Activated B cell treated with CpG ODN at 0.5 μM for 24 hours (primary cell): ENCODE measurements at regions not wholly inside any gene's neighbourhood (a gene's known extent, or its start where the extent isn't known, plus 50 kb on each side); places are given as distances from the start of the nearest gene placed in this dataset.

Experiments
- ATAC-seq: fragments of 200-7000 bp; cut with Tn5 transposase; one replicate; pipeline ENCODE4 v1.10.0; 2021; ENCODE audit warnings: low read depth, mild to moderate bottlenecking, moderate library complexity
- CTCF ChIA-PET: fragments of 350-600 bp; sonication (Branson Sonifier 250); formaldehyde crosslinking; loops from one replicate; lab custom pipeline; 2021; ENCODE audit warnings: antibody characterized with exemption; lab: Charles Lee
- POLR2A ChIA-PET: fragments of 350-600 bp; sonication (Branson Sonifier 250); formaldehyde crosslinking; loops from one replicate; lab custom pipeline; 2021; ENCODE audit warnings: antibody characterized with exemption; lab: Charles Lee
- DNase-seq: peaks from one replicate; pipeline ENCODE4 v3.0.0; 2022
- H3K27ac Mint-ChIP-seq: one replicate; pipeline ENCODE4 v1.8.0; 2020; ENCODE audit warnings: mixed read lengths
- H3K27me3 Mint-ChIP-seq: one replicate; pipeline ENCODE4 v1.8.0; 2021; ENCODE audit warnings: mixed read lengths
- H3K36me3 Mint-ChIP-seq: one replicate; pipeline ENCODE4 v1.8.0; 2021; ENCODE audit warnings: low read depth, mixed read lengths
- H3K4me1 Mint-ChIP-seq: one replicate; pipeline ENCODE4 v1.8.0; 2021; ENCODE audit warnings: mixed read lengths
- H3K4me3 Mint-ChIP-seq: one replicate; pipeline ENCODE4 v1.8.0; 2020; ENCODE audit warnings: mild to moderate bottlenecking, mixed read lengths
- H3K9me3 Mint-ChIP-seq: one replicate; pipeline ENCODE4 v1.8.0; 2020; ENCODE audit warnings: mixed read lengths
- intact Hi-C: fragments of 100-400 bp; cut with micrococcal nuclease; formaldehyde crosslinking; loops from one replicate; pipeline ENCODE4 v1.15.1; 2024
- TF ChIP-seq, protein P1 (sequence below): fragments of 200-600 bp; IDR thresholded peaks from one replicate; pipeline ENCODE4 v1.8.0; 2022; ENCODE audit warnings: antibody characterized with exemption, mild to moderate bottlenecking

DNA sequence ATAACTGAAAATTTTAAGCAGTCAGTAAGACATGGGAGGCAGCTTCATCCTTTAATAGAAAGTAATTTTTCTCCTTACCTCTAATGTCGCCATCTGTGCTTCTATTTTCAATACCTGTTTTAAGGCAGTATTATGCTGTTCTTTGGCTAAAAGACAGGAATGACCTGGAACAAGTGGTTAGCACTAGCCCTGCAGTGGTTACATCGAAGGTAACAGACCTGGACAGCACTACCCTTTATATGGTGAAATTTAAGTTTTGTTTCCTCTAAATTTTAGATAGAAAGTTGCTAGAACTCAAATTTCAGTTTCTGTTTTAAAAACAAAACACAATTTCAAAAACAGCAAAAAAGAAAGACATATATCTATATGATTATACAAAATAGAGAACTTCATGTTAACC, 534.1 kb upstream of the CDH6 start:
- intact Hi-C loops = no loop called here
- Mint-ChIP-seq H3K27me3 (no peaks in the 10 kb centered on the region), H3K36me3 (no peaks in the 10 kb centered on the region), H3K4me1 (no peaks in the 10 kb centered on the region), H3K27ac (no peak overlapping the region), H3K4me3 (no peak overlapping the region), H3K9me3 (peaks cover 17% of the 10 kb centered on the region)
- ATAC-seq = no peak
- POLR2A ChIA-PET = no interaction called here
- TF ChIP-seq, protein P1, sequence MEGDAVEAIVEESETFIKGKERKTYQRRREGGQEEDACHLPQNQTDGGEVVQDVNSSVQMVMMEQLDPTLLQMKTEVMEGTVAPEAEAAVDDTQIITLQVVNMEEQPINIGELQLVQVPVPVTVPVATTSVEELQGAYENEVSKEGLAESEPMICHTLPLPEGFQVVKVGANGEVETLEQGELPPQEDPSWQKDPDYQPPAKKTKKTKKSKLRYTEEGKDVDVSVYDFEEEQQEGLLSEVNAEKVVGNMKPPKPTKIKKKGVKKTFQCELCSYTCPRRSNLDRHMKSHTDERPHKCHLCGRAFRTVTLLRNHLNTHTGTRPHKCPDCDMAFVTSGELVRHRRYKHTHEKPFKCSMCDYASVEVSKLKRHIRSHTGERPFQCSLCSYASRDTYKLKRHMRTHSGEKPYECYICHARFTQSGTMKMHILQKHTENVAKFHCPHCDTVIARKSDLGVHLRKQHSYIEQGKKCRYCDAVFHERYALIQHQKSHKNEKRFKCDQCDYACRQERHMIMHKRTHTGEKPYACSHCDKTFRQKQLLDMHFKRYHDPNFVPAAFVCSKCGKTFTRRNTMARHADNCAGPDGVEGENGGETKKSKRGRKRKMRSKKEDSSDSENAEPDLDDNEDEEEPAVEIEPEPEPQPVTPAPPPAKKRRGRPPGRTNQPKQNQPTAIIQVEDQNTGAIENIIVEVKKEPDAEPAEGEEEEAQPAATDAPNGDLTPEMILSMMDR = no peak
- no peak for DNase-seq
- CTCF ChIA-PET = no interaction called here

DNA sequence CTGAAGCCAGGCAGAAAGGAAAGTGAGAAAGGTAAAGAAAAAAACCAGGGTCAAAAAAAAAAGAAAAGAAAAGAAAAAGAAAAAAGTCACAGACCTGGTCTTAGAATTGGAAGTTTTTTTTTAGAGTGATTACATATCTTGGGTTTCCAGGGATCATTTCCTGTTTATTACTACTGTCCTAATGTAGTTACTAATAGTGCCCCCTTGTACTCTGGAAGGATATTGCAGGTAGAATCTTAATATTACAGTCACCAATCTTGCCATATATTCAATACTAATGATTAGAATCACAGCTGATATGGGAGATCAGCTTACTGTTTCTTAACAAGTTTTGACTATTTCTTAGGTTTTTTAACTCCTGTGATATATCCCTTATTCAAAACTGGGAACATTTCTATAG, 543.2 kb upstream of the CDH6 start:
- Mint-ChIP-seq H3K36me3 (no peaks in the 10 kb centered on the region), H3K9me3 (peaks cover 7% of the 10 kb centered on the region), H3K27me3 (no peaks in the 10 kb centered on the region), H3K4me1 (no peaks in the 10 kb centered on the region), H3K4me3 (no peak overlapping the region), H3K27ac (no peak overlapping the region)
- ChIA-PET POLR2A (no interaction called here), CTCF (no interaction called here)
- intact Hi-C loops = no loop called here
- DNase-seq (no peak), ATAC-seq (no peak)
- TF ChIP-seq, protein P1 = no peak

DNA sequence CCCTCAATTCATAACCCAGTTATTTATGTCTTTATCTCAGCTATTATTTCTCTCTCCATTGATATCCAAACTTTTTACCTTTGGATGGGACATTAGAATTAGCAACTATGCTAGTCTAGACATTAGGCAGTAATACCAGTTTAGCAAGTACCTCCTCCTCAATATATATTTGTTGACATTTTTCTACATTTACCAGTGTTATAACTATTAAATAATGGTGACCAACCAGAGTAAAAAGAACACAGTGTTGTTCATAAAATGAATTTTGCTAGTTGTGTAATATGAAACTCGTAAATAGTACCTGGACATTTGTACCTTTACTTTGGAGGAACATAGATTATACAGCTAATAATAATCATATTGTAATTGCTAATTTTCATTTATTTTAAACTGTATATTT, 554.6 kb upstream of the CDH6 start:
- Mint-ChIP-seq H3K9me3 (peaks cover 19% of the 10 kb centered on the region), H3K4me3 (no peak overlapping the region), H3K27me3 (no peaks in the 10 kb centered on the region), H3K4me1 (no peaks in the 10 kb centered on the region), H3K27ac (no peak overlapping the region), H3K36me3 (no peaks in the 10 kb centered on the region)
- CTCF ChIA-PET = no interaction called here
- DNase-seq (no peak), ATAC-seq (no peak)
- TF ChIP-seq, protein P1 = no peak
- intact Hi-C loops = no loop called here
- POLR2A ChIA-PET = no interaction called here

DNA sequence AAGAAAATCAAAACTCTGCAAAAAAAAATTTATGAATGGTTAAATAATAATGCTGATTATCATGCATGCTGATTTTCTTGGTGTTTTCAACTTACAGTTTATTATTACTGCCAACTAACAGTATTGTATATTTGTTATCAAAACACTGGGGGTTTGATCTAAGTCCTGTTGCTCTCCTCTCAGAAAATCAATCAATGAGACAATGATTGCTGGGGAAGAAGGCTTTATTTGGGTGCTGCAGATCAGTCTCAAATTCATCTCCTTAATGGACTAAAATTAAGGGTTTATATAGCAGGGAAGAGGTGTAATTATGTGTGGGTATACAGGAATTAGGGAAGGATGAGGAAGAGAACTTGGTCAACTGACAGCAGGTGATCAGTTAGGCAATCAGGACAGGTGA, 565.5 kb upstream of the CDH6 start:
- no peak overlapping the region for H3K4me3 Mint-ChIP-seq
- peaks cover 14% of the 10 kb centered on the region for H3K9me3 Mint-ChIP-seq
- no peaks in the 10 kb centered on the region for H3K27me3 Mint-ChIP-seq
- ChIA-PET CTCF (no interaction called here), POLR2A (no interaction called here)
- no peaks in the 10 kb centered on the region for H3K36me3 Mint-ChIP-seq
- intact Hi-C loops = no loop called here
- ATAC-seq (no peak), DNase-seq (no peak)
- TF ChIP-seq, protein P1 = no peak
- H3K27ac Mint-ChIP-seq = no peak overlapping the region
- no peaks in the 10 kb centered on the region for H3K4me1 Mint-ChIP-seq

DNA sequence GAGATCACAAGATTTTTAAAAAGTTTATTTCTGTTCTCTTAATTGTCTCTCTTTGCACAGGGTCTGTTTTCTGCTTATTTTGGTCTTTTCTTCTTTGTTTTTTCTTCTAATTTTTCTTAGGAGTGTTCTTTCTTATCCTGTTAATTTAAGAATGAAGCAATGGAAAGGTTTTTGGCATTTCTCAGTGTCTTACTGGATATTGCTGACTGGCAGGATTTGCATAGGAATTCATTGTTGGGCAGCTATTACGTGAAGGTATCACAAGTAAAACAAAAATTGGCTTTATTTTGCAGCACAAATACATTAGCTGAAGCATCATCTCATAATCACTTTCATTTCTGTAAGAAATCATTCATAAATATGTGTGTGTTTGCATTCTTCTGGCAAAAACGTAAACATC, 566.9 kb upstream of the CDH6 start:
- POLR2A ChIA-PET = no interaction called here
- Mint-ChIP-seq H3K27ac (no peak overlapping the region), H3K9me3 (peaks cover 12% of the 10 kb centered on the region), H3K27me3 (no peaks in the 10 kb centered on the region), H3K36me3 (no peaks in the 10 kb centered on the region), H3K4me3 (no peak overlapping the region), H3K4me1 (no peaks in the 10 kb centered on the region)
- ATAC-seq (no peak), DNase-seq (no peak)
- intact Hi-C loops = no loop called here
- TF ChIP-seq, protein P1 = no peak
- CTCF ChIA-PET = no interaction called here
